ENCODE measurements at regions not wholly inside any gene's neighbourhood (a gene's known extent, or its start where the extent isn't known, plus 50 kb on each side); places are given as distances from the start of the nearest gene placed in this dataset.

GRCh38 chr18:53789376-53790247 lies 434.9 kb downstream of the MBD2 start:
- 51 to 100% (median 74%) methylated on average over 1 to 4 of the region's 4 CpGs for WGBS, 10 experiments
- no peak for ATAC-seq (replicated peaks in 6 of 8)
- Histone ChIP-seq H3K4me3 (no peak overlapping the region), H3K4me1 (replicated peaks in 1 of 2) (peaks cover 0 to 2% of the 10 kb centered on the region in 2 donors), H3K27ac (no peak overlapping the region)
- in situ Hi-C loops (cut with MboI; ENCODE audit: low pct_unique_long_range_greater_than_20kb in 2 of 9, low sequenced_read_pairs in 9 of 9, unreplicated experiment in 9 of 9), result no loop called here

- in situ Hi-C loops (cut with MboI; ENCODE audit: low pct_unique_long_range_greater_than_20kb in 2 of 9, low sequenced_read_pairs in 9 of 9, unreplicated experiment in 9 of 9), result no loop called here
- Histone ChIP-seq H3K27ac (no peak overlapping the region), H3K4me1 (replicated peaks in 1 of 2) (peaks cover 0 to 2% of the 10 kb centered on the region in 2 donors), H3K4me3 (no peak overlapping the region)
- no peak for ATAC-seq (replicated peaks in 6 of 8)
These were observed 438.7 kb downstream of the MBD2 start for GRCh38 chr18:53785811-53786210.

GRCh38 chr18:53784253-53784652 lies 440.2 kb downstream of the MBD2 start:
- H3K4me1 ChIP-seq (replicated peaks in 1 of 2), result no peaks in the 10 kb centered on the region
- in situ Hi-C loops (cut with MboI; ENCODE audit: low pct_unique_long_range_greater_than_20kb in 2 of 9, low sequenced_read_pairs in 9 of 9, unreplicated experiment in 9 of 9), result no loop called here
- peak in 2 of 8 experiments; percentile 71 to 73 for ATAC-seq (replicated peaks in 6 of 8)
- 0 to 91% (median 75%) methylated on average over 1 of the region's 1 CpG; no CpG with 5 or more reads in 1 of the 10 experiments for WGBS, 10 experiments
- no peak overlapping the region for H3K27ac ChIP-seq
- no peak overlapping the region for H3K4me3 ChIP-seq

DNA sequence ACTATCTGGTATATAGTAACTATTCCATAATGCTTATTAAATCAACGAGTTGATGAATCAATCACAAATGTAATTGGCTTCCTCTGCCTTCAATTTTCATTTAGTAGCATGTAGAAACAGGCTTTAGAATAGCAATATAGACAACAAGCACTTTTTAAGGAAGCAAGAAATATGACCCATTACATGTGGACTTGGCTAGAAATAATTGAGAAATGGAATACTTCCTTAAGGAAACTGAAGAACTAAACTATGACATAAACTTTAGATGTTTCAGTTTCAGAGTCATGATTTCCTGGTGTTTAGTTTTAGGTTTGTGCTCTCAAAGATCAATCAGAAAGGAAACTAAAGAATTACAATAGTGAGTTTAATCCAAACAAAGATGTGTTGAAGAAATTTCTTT lies 443.8 kb downstream of the MBD2 start:
- WGBS, 10 experiments, result 0 to 100% (median 60%) methylated on average over 1 of the region's 1 CpG; no CpG with 5 or more reads in 1 of the 10 experiments
- H3K4me1 ChIP-seq (replicated peaks in 1 of 2), result no peaks in the 10 kb centered on the region
- H3K4me3 ChIP-seq, result no peak overlapping the region
- in situ Hi-C loops (cut with MboI; ENCODE audit: low pct_unique_long_range_greater_than_20kb in 2 of 9, low sequenced_read_pairs in 9 of 9, unreplicated experiment in 9 of 9), result no loop called here
- ATAC-seq (replicated peaks in 6 of 8), result no peak
- H3K27ac ChIP-seq, result no peak overlapping the region

DNA sequence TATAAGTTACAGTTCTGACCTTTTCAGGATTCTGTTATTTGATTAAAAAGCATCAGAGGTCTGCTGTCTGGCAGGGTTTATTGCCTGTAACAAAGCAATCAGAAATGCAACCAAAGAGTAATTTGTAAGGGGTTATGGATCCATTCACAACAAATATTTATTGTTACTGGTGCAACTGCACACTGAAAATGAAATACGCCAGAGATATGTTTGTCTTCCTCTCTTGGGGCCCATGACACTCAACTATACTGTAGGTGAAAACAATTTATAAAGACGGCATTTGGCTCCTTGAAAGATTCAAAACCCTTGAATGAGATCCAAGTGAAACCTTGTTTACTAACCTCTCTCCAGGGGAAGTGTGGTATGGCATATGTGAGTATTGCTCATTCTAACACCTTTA lies 452.2 kb downstream of the MBD2 start:
- peak in 5 of 8 experiments; percentile 38 to 85 (median 62) for ATAC-seq (replicated peaks in 6 of 8)
- Histone ChIP-seq H3K4me3 (no peak overlapping the region), H3K4me1 (replicated peaks in 1 of 2) (peaks cover 0 to 25% of the 10 kb centered on the region in 2 donors), H3K27ac (no peak overlapping the region)
- in situ Hi-C loops (cut with MboI; ENCODE audit: low pct_unique_long_range_greater_than_20kb in 2 of 9, low sequenced_read_pairs in 9 of 9, unreplicated experiment in 9 of 9), result no loop called here
- WGBS, 10 experiments, result 0 to 83% (median 50%) methylated on average over 1 to 2 of the region's 2 CpGs; no CpG with 5 or more reads in 2 of the 10 experiments

GRCh38 chr18:53771664-53772063 lies 452.8 kb downstream of the MBD2 start:
- in situ Hi-C loops (cut with MboI; ENCODE audit: low pct_unique_long_range_greater_than_20kb in 2 of 9, low sequenced_read_pairs in 9 of 9, unreplicated experiment in 9 of 9), result no loop called here
- Histone ChIP-seq H3K4me3 (no peak overlapping the region), H3K4me1 (replicated peaks in 1 of 2) (peaks cover 0 to 25% of the 10 kb centered on the region in 2 donors), H3K27ac (no peak overlapping the region)
- no peak for ATAC-seq (replicated peaks in 6 of 8)

DNA sequence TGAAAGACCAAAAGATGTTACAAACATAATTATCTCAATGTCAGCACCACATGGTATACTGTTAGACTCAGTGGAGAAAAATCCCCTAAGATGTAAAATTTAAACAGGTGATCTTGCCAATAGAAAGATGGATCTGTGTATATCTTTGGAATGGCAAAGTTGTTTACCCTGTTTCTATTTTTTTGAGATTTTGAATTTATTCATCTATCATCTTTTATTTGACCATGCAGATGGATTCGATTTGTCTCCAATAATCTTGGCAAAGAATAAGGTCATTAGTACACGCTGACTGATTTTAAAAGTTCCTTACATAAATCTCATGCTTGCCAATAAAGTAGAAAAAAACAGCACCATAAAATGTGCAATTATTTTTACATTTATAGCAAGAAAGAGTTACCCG lies 459.3 kb downstream of the MBD2 start:
- in situ Hi-C loops (cut with MboI; ENCODE audit: low pct_unique_long_range_greater_than_20kb in 2 of 9, low sequenced_read_pairs in 9 of 9, unreplicated experiment in 9 of 9), result no loop called here
- Histone ChIP-seq H3K4me1 (replicated peaks in 1 of 2) (no peaks in the 10 kb centered on the region), H3K27ac (no peak overlapping the region), H3K4me3 (no peak overlapping the region)
- ATAC-seq (replicated peaks in 6 of 8), result no peak
- 9 to 100% (median 78%) methylated on average over 1 to 3 of the region's 3 CpGs for WGBS, 10 experiments

GRCh38 chr18:53764086-53764485 lies 460.4 kb downstream of the MBD2 start:
- no peak overlapping the region for H3K27ac ChIP-seq
- WGBS, 10 experiments, result 0 to 100% (median 88%) methylated on average over 1 of the region's 1 CpG; no CpG with 5 or more reads in 4 of the 10 experiments
- ATAC-seq (replicated peaks in 6 of 8), result no peak
- in situ Hi-C loops (cut with MboI; ENCODE audit: low pct_unique_long_range_greater_than_20kb in 2 of 9, low sequenced_read_pairs in 9 of 9, unreplicated experiment in 9 of 9), result no loop called here
- no peaks in the 10 kb centered on the region for H3K4me1 ChIP-seq (replicated peaks in 1 of 2)
- no peak overlapping the region for H3K4me3 ChIP-seq

DNA sequence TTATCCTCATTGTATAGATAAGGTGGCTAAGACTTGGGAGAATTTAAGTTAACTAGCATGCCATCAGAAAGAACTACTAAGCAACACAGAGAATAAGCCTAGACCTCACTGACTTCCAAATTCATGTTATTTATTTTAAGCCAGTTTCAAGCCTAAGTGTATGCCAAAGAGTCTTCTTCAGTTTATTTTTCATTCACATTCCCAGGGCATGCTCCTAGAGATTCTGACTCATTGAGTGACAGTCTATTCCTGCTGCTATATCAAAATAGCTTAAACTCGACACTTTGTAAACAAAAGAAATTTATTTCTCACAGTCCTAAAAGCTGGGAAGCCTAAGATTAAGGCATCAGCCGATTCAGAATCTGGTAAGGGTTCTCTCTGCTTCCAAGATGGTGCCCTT lies 467.1 kb downstream of the MBD2 start:
- ATAC-seq (replicated peaks in 6 of 8), result peak in 1 of 8 experiments; percentile 79
- Histone ChIP-seq H3K4me3 (no peak overlapping the region), H3K27ac (no peak overlapping the region), H3K4me1 (replicated peaks in 1 of 2) (peaks cover 2 to 12% of the 10 kb centered on the region in 2 donors)
- 0 to 89% (median 52%) methylated on average over 1 to 2 of the region's 2 CpGs; no CpG with 5 or more reads in 1 of the 10 experiments for WGBS, 10 experiments
- in situ Hi-C loops (cut with MboI; ENCODE audit: low pct_unique_long_range_greater_than_20kb in 2 of 9, low sequenced_read_pairs in 9 of 9, unreplicated experiment in 9 of 9), result no loop called here

GRCh38 chr18:53756610-53756972 lies 467.9 kb downstream of the MBD2 start:
- in situ Hi-C loops (cut with MboI; ENCODE audit: low pct_unique_long_range_greater_than_20kb in 2 of 9, low sequenced_read_pairs in 9 of 9, unreplicated experiment in 9 of 9), result no loop called here
- Histone ChIP-seq H3K4me1 (replicated peaks in 1 of 2) (peaks cover 2 to 12% of the 10 kb centered on the region in 2 donors), H3K4me3 (no peak overlapping the region), H3K27ac (no peak overlapping the region)
- no peak for ATAC-seq (replicated peaks in 6 of 8)
- WGBS, 10 experiments, result 33 to 100% (median 100%) methylated on average over 1 to 3 of the region's 3 CpGs; no CpG with 5 or more reads in 3 of the 10 experiments

DNA sequence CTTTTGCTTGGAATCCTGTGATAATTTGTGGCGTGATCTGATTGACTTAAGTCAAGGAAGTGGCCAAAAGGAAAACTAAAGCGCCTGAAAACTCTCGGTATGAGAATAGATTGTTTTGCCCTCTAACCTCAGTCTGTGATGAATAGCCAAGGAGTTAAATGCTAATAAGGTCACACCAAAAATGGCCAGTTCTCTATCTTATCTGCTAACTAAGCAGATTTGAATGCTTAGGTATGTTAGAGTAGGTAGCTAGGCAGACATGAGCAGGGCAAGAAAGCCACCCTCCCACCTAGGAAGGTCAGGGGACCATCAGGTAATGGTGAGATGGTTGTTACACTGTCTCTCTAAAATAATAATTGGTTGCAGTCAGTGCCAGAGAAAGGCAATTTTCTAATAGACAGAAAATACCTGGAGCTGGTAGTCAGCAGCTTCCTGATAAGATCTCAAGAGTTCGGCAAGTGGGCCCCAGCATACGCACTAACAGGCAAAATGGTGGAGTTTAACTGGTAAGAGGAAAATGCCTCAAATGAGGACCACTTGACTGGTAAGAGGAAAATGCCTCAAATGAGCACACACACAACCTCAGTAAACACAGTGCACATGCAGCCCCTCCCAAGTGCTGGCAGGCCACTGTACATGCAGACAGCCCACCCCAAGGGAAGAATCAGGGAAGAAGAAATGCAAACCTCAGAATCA lies 468.4 kb downstream of the MBD2 start:
- Histone ChIP-seq H3K27ac (no peak overlapping the region), H3K4me1 (replicated peaks in 1 of 2) (peaks cover 2 to 12% of the 10 kb centered on the region in 2 donors), H3K4me3 (no peak overlapping the region)
- ATAC-seq (replicated peaks in 6 of 8), result no peak
- 80 to 98% (median 89%) methylated on average over 1 to 4 of the region's 5 CpGs; no CpG with 5 or more reads in 3 of the 10 experiments for WGBS, 10 experiments
- in situ Hi-C loops (cut with MboI; ENCODE audit: low pct_unique_long_range_greater_than_20kb in 2 of 9, low sequenced_read_pairs in 9 of 9, unreplicated experiment in 9 of 9), result no loop called here

DNA sequence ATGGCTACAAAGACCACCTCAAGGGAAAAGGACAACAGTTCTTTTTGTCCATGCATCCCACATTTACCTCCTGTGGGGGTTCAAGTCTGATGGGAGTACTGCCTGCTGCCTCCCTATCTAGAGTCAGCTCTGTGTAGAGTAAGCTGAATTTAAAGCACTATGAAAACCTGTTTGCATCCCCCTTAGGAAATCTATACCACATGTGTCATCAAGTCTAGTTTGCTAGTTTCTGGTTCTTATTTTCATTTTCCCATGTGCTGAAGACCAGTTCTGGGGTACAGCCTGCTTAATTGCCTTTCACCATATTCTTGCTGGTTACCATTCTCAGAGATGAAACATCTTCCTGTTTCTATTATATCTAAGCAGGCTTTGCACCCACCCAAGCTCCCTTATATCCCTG lies 470.3 kb downstream of the MBD2 start:
- peaks cover 2 to 12% of the 10 kb centered on the region in 2 donors for H3K4me1 ChIP-seq (replicated peaks in 1 of 2)
- H3K27ac ChIP-seq, result no peak overlapping the region
- in situ Hi-C loops (cut with MboI; ENCODE audit: low pct_unique_long_range_greater_than_20kb in 2 of 9, low sequenced_read_pairs in 9 of 9, unreplicated experiment in 9 of 9), result no loop called here
- no peak for ATAC-seq (replicated peaks in 6 of 8)
- no peak overlapping the region for H3K4me3 ChIP-seq

DNA sequence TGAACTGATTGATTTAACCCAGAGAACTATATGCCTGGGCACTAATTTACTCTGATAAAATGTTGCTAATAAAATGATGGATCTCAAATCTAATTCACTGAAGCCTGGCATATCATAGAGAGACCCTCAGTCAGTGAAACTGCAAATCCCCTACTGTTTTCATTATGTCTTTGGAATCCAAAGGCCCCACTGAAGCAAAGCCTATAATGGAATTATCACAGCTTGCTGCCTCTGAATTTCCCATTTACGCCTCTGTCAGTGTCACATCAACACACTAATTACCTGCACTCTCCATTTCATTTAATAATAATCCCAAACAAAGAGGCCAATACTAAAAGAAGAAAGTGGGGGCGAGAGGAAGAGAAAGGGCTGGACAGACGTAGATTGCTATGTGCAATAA lies 470.9 kb downstream of the MBD2 start:
- peaks cover 4 to 16% of the 10 kb centered on the region in 2 donors for H3K4me1 ChIP-seq (replicated peaks in 1 of 2)
- no peak for ATAC-seq (replicated peaks in 6 of 8)
- 0 to 100% (median 60%) methylated on average over 1 to 3 of the region's 3 CpGs; no CpG with 5 or more reads in 3 of the 10 experiments for WGBS, 10 experiments
- no peak overlapping the region for H3K27ac ChIP-seq
- H3K4me3 ChIP-seq, result no peak overlapping the region
- in situ Hi-C loops (cut with MboI; ENCODE audit: low pct_unique_long_range_greater_than_20kb in 2 of 9, low sequenced_read_pairs in 9 of 9, unreplicated experiment in 9 of 9), result no loop called here
